GM21723 (cell line): ENCODE measurements at regions not wholly inside any gene's neighbourhood (a gene's known extent, or its start where the extent isn't known, plus 50 kb on each side); places are given as distances from the start of the nearest gene placed in this dataset.
"Not testable (repeated sequence)": the region's sequence is repeated elsewhere in the genome, so short reads cannot be mapped to it uniquely, and the experiment has no call there.

Experiments used
- ATAC-seq: cut with Tn5 transposase; IDR thresholded peaks from one replicate; pipeline ENCODE4 v1.9.1; 2021; ENCODE audit warnings: mild to moderate bottlenecking, moderate library complexity; ENCODE audit not compliant: unreplicated experiment

GRCh38 chr3:124133366-124133940, 141.5 kb upstream of the ROPN1 start:
- ATAC-seq: no peak

DNA sequence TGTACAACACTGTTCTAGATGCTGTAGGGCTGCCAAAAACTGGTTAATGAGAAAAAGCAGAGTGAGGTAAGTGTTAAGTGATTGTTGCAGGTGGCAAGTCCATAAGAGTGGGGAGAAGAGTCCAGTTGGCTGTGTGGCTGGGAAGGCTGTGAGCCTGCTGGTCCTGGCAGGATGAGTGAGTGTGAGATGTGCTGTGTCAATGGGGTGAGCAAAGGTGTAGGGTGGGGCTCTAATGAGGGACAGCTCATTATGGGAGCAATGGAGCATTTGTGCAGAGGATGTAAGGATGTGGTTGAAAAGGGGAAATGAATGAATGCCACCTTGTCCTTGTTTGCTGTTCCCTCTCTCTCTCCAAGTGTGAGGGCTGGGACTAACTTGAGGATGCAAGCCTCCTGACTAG, 145.3 kb upstream of the ROPN1 start:
- ATAC-seq: no peak

- no peak for ATAC-seq
Observed at GRCh38 chr3:124138148-124138547, 146.2 kb upstream of the ROPN1 start.

GRCh38 chr3:124140746-124141145, 148.8 kb upstream of the ROPN1 start:
- no peak for ATAC-seq

GRCh38 chr3:124142389-124142970, 150.6 kb upstream of the ROPN1 start:
- no peak for ATAC-seq

GRCh38 chr3:124143047-124143446, 151.1 kb upstream of the ROPN1 start:
- ATAC-seq: no peak

DNA sequence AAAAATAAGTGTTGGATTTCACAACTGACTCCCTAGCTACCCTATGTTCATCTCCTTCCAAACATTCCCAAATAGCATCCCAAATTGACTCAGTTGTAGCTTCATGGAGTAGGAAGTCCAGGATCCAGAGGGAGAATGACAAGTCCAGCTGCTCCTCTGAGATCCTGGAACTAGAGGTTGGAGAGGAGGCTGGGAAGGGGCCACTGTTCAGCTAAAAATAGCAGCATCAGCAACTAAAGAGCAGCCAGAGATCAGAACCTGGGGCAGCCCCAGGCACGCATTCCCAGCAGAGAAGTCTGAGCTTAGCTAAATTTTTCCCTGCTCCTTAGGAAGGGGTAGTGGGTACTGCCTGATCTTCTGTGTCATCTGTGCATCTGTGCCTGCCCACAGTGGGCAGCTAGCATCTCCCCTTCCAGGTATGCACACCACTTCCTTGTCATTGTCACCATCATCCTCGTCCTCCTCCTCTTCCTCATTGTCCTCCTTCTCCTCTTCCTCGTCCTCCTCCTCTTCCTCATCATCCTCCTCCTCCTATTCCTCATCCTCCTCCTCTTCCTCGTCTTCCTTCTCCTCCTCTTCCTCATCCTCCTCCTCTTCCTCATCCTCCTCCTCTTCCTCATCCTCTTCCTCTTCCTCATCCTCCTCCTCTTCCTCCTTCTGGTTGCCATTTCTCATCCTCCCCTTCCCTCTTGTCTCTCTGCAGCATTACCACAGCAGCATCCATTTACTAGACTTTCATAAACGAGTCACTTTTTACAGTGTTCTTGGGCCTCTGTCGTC, 152.3 kb upstream of the ROPN1 start:
- no peak for ATAC-seq

DNA sequence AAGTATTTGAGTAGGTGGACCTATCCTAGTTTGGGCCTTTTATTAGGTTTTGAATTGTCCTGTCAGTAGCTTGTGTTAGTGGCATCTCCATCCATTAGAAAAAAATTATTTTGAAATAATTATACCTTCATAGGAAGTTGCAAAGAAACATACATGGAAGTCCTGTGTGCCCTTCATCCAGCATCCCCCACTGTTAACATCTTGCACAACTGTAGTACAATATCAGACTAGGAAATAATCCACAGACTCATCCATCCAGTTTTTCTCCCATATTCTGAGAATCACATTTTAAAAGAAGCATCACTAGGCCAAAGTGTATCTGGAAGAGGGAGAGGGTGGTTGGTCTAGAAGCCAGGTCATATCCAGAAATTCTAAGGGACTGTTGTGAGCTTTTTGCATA, 155.5 kb upstream of the ROPN1 start:
- no peak for ATAC-seq

DNA sequence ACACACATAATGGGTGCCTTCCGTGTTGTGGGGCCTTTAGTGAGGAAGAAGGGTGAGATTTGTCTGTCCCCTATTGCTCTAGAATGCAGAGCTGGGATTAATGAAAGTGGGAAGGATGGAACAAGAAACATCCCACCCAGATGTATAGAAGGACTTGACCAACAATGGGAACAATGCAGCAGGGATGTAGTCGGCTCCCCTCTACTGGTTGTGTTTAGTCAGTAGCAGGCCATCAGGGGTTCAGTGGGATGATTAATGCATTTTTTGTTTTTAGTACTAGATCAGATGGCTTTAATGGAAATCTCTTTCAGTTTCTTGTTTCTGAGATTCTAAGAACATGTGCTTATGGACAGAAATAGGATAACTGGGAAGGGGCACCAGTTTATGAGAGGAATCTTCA, 156.0 kb upstream of the ROPN1 start:
- no peak for ATAC-seq

- no peak for ATAC-seq
Observed at GRCh38 chr3:124149081-124149480, 157.2 kb upstream of the ROPN1 start.

- no peak for ATAC-seq
Observed at GRCh38 chr3:124149771-124150170, 157.8 kb upstream of the ROPN1 start.

GRCh38 chr3:124152891-124153290, 161.0 kb upstream of the ROPN1 start:
- ATAC-seq: not testable (repeated sequence)

GRCh38 chr3:124156866-124157712, 165.2 kb upstream of the ROPN1 start:
- ATAC-seq: no peak

DNA sequence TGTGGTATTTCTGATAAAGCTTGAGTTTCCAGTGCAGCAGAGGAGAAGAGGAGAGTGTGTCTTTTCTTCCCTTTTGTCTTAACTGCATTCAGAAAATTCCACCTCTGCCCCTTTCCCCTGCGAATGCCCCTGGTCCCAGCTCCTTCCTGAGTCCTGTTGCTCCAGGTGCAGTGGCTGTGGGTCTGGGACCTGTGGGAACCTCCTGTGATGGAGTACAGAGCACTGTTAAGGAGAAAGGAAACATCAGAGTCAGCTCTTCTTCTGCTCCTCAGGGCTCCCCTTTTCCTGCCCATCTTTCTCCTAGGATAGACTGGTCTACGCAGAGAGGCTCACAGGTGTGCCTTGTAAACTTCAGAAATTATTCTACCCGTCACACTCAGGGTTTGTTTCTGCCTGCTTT, 165.8 kb upstream of the ROPN1 start:
- ATAC-seq: no peak

DNA sequence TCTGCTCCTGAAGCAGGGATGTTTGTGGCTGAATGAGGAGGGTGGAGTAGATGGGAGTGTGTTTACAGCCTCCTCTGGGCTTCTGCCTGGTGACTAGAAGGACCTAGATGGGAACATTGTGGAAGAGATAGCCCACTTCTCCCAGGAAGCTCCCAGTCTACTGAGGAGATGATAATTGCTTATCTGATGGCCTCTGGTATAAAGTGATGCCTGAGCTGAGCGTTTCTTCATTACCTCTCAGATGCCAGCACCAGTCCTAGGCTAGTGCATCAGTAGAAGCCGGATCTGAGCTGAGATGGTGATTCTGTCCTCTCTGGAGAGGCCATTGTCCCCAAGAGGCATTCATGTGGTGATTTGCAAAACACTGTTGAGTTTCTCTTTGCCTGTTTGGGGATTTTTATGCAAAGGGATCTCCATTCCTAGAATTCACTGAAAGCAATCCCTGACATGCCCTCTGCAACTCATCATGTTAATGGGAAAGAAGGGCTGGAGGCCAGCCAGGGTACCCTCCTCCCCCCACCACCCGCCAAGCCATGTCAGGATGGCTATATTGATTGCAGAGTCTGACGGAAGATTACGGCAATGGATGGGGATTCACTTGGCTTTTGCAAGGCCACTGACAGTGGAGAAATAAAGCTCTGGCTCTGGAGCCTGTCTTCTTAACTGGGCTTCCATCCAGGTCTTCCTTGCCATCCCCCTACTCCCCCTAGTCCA, 166.4 kb upstream of the ROPN1 start:
- no peak for ATAC-seq

GRCh38 chr3:124161448-124161847, 169.5 kb upstream of the ROPN1 start:
- ATAC-seq: no peak

GRCh38 chr3:124163689-124164088, 171.8 kb upstream of the ROPN1 start:
- no peak for ATAC-seq

GRCh38 chr3:124168271-124168670, 176.3 kb upstream of the ROPN1 start:
- ATAC-seq: no peak

DNA sequence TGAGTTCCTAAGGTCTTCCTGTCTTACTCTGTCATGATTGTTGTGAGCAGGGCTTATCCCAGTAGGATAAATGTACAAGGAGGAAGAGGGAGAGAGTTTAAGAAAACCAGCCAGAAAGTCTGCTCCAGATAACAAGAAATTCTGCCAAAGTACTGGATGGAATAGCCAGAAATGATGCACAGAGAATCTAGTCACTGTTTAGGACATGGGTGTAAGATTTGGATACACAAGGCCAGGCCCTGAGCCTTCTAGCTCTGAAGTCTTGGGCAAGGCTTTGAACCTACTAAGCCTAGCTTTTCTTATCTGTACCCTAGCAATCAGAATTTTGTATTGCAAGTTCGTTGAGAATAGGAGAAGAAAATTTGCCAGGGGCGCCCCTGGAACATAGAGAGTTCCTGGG, 180.4 kb upstream of the ROPN1 start:
- no peak for ATAC-seq

- no peak for ATAC-seq
Observed at GRCh38 chr3:124172816-124173215, 180.9 kb upstream of the ROPN1 start.

DNA sequence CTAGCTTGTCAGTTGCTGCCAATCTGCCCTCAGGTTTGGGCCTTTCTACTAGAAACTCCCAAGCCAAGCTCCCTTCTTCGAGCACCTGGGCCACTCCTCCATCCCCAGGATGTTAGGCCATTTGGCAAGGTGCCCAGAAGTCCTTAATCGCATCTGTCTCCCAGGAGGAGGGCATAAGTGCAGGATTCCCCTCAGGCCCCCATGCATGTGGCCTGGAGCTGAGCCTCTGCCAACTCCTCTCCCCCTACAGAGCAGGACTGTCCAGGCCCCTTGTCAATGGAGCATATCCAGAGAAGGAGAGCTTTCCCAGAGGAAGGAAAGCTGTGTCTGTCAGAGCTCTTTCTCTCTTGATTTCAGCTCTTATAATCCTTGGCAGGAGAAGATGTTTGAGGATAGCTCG, 182.6 kb upstream of the ROPN1 start:
- no peak for ATAC-seq
